T-helper 9 cell (primary cell): ENCODE measurements at regions not wholly inside any gene's neighbourhood (a gene's known extent, or its start where the extent isn't known, plus 50 kb on each side); places are given as distances from the start of the nearest gene placed in this dataset.
A peak's percentile ranks its signal among the peaks of the same experiment; 100 is the strongest.
"Not testable (repeated sequence)": the region's sequence is repeated elsewhere in the genome, so short reads cannot be mapped to it uniquely, and the experiment has no call there.

Source experiments
- DNase-seq: peaks from one replicate; pipeline ENCODE4 v3.0.0-alpha.2; 2020

DNA sequence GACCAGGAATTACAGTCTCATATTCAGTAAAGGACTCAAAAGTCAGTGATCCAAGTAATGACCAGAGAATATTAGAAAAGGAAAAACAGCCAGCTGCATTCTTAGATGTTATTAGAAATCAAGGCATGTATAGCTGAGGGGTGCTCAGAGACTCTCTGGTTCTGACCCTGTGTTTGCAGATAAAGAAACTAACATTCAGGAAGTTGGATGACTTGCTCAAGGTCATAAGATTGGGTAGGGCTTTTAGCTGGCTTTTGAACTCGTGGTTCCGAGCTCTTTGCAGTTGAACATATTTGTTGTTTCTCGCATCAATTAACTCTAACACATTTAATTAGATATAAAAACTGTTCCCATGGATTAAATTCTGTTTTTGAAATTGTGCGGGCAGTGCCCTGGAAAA, 62.5 kb upstream of the ENPP6 start:
- no peak for DNase-seq

DNA sequence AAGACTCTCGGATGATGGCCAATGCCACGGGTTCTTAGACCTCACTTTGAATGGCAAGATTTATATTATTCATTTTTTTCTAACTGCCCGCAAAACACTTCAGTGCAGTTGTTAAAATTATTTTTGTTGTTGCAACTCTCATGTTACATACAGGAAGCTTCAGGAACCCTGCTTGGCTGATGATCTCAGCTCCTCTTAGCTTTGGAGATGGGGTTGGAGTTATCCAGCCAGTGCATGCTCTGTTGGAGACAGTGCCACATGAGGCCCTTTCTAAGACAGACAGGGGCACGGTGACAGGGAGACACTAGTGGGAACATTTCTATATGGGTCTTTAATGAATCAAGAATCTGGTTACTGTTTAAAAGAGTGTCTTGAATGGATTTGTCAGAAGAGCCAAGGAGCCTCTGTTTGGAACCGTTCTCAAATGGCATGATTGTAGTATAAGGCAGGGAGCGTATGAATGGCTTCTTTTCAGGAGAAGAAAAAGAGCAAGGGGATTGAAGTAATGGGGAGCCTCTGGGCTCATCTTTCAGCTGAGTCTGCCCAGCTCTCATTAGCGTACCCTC, 61.9 kb upstream of the ENPP6 start:
- no peak for DNase-seq

DNA sequence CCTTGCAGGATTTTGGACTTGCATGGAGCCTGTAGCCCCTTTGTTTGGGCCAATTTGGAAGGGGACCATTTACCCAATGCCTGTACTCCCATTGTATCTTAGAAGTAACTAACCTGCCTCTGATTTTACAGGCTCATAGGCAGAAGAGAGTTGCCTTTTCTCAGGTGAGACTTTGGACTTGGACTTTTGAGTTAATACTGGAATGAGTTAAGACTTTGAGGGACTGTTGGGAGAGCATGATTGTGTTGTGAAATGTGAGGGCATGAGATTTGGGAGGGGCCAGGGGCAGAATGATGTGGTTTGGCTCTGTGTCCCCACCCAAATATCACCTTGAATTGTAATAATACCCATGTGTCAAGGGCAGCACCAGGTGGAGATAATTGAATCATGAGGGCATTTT, 60.1 kb upstream of the ENPP6 start:
- not testable (repeated sequence) for DNase-seq

DNA sequence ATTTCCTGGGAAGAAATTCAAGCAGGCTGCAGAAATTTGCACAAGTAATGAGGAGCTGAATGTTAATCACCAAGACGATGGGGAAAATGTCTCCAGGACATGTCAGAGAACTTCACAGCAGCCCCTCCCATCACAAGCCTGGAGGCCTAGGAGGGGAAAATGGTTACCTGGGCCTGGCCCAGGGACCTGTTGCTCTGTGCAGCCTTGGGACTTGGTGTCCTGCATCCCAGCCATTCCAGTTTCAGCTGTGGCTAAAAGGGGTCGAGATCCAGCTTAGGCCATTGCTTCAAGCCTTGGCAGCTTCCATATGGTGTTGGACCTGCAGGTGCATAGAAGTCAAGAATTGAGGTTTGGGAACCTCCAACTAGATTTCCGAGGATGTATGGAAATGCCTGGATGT, 59.3 kb upstream of the ENPP6 start:
- not testable (repeated sequence) for DNase-seq

DNA sequence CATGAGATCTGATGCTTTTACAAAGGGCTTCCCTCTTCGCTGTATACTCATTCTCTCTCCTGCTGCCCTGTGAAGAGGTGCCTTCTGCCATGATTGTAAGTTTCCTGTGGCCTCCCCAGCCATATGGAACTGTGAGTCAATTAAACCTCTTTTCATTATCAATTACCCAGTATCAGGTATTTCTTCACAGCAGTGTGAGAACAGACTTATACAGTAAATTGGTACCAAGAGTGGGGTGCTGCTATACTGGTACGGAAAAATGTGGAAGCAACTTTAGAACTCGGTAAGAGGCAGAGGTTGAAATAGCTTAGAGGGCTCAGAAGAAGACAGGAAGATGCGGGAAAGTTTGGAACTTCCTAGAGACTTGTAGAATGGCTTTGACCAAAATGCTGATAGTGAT, 58.7 kb upstream of the ENPP6 start:
- not testable (repeated sequence) for DNase-seq

DNA sequence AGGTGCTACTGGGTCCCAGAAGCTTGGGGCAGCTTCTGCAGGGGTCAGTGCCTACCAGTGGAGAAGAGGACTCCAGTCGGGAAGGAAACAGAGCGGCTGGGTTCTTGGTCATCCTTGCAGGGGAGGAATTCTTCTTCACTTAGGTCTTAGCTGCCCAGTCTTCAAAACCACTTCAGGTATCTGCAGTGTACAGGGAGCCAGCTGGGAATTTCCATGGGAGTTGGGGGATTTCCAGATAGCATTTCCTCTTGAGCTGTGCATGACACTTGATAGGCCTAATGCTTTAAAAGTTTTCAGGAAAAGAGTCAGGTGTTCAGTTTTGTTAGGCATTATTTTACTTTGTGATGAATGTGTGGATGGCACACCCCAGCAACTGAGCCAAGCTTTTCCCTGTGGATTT, 58.1 kb upstream of the ENPP6 start:
- no peak for DNase-seq

DNA sequence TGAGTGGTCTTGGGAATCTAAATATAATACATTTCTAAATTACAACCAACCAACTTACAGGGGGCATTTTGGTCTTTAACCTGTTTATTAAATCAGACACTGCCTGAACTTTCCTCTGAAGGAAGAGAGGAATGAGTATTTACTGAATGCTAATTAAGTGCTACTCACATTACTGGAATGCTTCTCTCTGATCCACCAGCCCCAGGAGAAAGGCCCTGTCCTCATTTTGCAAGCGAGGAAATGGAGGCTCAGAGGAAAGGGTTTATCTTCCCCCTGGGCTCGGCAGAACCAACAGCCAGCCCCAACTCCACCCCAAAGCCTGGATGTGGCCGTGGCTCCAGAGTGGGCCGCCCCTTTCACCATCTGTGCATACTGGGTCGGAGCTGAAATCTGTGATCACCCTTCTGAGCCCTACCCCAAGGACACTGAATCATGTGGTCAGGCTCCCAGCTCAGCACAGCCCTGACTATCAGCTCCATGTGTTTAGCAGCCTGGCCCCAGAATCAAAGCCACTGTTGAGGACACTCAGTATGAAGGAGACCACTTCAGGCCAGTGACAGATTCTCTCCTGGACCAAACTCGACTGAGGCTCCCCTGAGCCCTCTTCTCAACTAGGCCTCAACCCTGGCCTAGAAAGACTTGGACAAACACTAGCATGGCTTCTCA, 56.7 kb upstream of the ENPP6 start:
- no peak for DNase-seq

DNA sequence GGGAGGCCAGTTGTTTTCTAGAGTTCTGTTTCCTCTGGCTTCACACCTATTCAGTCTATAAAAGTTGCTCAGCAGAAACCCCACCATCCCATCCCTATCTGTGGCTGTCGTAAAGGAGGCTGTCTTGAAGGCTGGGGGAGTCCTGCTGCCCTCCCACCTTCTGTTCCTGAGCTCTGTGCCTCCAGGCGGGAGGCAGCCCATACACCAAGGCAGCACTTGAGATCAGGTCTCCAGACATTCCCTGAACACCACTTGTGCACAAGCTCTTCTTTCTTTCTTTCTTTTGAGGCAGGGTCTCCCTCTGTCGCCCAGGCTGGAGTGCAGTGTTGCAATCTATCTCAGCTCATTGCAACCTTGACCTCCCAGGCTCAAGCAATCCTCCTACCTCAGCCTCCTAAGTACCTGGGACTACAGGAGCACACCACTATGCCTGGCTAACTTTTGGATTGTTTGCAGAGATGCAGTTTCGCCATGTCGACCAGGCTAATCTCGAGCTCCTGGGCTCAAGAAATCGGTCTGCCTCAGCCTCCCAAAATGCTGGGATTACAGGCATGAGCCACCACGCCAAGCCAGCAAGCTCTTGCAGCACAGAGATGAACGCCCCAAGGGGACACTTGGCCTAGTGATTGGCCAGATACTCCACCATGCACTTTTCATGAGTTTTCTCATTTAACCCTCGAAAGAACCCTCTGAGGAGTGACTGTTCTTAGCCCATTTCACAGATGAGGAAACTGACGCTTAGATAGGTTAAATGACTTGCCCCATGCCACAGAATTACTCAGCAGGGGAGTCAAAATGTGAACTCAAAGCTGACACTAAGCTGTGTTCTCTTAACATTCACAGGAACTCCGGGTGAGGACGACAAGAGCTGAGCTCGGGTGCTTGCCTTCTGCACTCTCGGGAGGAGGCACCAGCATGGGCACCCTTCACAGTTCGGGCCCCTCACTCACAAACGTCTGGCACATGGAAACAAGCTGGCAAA, 55.8 kb upstream of the ENPP6 start:
- DNase-seq: no peak

DNA sequence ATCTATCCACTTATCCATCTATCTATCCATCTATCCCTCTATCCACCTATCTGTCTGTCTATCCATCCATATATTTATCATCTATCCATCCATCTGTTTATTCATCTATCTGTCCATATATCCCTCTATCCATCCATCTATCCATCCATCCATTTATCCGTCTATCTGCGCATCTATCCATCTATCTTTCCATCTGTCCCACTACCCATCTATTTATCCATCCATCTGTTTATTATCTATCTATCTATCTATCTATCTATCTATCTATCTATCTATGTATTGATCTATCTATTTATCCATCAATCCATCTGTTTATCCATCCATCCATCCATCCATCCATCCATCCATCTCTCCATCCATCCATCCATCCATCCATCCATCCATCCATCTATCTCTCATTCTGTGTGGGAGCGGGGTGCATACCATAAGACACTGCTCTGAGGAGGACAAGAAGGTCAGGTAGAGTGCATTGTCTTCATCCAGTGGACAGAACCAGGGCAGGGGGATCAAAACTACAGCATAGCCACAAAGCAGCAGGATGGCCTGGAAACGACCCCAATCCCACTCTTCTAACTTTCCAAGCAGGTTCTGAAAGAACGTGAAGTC, 53.2 kb upstream of the ENPP6 start:
- DNase-seq: no peak

DNA sequence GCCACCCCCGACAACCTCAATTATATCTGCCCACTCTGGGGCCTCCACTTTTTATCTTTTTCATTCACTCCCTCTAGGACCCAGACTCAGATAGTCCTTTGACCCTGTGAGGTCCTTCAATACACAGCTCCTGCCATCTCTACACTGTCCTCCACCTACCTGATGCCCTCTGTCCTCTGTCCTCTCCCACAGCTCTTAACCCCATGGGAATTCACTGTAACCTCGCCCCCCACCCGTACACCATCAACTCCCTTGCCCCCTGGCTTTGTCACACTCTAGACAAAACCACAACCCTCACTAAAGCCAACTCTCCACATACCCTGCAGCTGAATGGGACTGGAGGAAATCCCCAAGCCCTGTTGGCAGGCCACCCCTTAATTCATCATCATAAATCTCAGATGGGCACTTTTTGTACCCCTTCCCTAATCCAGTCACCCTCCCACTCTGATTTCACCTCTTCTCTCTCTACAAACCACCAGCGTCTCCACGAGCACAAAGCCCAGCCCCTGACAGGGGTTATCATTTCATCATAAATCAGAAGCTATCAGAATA, 52.3 kb upstream of the ENPP6 start:
- no peak for DNase-seq

DNA sequence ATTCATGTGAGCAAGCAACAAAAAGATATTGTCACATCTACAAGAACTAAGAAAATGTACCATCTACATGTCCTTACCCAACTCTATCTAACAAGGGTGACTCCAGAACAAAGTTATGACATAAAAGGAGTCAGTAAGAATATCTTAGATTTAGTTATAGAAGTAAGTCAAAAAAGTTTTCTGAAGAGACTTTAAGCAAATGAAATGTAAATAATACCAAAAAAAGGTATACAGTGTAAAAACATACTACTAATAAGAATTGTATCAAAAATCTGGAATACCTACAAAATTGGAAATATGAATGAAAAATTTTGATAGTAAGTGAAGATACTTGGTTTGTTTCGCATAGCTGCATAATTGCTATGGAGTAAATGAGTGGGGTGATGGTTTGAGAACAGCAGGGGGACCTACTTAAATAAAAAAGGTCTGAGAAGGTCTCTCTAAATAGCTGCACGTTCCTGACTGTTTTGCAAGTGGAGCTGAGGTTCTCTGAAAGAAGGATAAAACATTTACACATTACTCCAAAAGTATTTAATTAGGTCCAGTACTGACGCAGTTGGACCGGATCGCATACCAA, 51.0 kb upstream of the ENPP6 start:
- no peak for DNase-seq

DNA sequence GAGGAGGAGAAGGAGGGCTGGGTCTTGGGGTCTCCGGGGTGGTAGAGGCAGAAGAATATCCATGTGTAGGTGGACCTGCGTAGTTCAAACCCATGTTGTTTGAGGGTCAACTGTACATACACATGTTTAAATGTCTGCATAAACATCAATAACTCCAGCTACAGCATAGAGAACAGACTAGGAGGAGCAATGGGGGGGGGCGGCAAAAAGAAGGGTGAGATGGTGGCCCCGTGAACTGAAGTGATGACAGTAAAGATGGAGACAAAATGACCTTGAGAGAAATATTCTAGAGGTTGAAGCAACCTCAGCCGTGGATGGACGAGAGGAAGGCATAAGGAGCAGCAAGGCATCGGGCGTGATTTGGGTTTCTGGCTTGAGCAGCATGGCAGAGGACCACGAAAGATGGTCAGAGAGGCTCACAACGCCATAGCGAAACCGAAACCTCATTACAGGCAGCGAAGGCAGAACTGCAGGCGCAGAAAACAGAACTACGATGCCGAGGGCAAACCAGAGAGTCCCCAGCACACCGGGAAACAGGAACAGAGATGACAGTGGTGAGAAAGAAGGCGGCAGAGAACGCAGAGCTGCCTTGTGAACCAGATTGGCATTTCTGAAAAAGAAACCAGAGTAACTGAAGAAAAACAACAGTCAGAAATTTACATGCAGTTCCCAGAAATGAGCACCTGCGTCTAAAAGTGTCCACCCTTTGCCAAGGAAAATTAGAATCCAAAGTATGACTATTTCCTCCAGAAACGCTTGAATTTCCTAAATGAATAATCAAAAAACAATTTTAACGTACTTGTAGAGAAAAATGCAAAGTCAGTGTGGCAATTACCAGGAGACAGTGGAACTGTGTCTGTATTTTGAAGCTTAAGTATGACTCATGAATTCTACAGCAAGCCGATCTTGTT, 50.3 kb upstream of the ENPP6 start:
- peak; percentile 23 for DNase-seq
